IPS-18c (cell line): ENCODE measurements at regions not wholly inside any gene's neighbourhood (a gene's known extent, or its start where the extent isn't known, plus 50 kb on each side); places are given as distances from the start of the nearest gene placed in this dataset.
"Not testable (repeated sequence)": the region's sequence is repeated elsewhere in the genome, so short reads cannot be mapped to it uniquely, and the experiment has no call there.

Experiments
- H3K4me3 ChIP-seq: 2 replicates; pipeline ENCODE4 v1.7.0; 2013; ENCODE audit warnings: low read depth, mild to moderate bottlenecking, low read length, moderate library complexity; ENCODE audit not compliant: insufficient read depth
- H3K9me3 ChIP-seq: one replicate; pipeline ENCODE4 v1.6.1; 2013; ENCODE audit warnings: mild to moderate bottlenecking, low read length, moderate library complexity; ENCODE audit not compliant: control insufficient read depth, insufficient read depth

DNA sequence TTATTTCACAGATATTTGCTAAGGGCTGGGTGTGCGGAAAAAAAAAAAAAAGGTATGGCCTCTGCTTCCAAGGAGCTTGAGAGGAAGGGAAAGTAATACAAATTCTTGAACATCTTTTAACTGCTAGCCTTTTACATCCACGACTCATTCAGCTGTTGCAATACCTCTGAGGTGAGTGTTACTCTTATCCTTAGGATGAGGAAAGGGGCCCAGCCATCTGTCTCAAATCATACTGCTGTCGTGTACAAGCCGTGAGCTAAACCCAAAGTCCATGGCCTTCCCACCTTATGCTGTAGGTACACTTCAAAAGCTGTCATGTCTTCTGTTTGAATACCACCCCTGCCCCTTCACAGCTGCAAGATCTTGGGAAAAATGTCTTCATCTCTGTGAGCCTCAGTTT, 146.8 kb downstream of the KCNRG start:
- no peaks in the 10 kb centered on the region for H3K9me3 ChIP-seq
- H3K4me3 ChIP-seq, result no peak overlapping the region

DNA sequence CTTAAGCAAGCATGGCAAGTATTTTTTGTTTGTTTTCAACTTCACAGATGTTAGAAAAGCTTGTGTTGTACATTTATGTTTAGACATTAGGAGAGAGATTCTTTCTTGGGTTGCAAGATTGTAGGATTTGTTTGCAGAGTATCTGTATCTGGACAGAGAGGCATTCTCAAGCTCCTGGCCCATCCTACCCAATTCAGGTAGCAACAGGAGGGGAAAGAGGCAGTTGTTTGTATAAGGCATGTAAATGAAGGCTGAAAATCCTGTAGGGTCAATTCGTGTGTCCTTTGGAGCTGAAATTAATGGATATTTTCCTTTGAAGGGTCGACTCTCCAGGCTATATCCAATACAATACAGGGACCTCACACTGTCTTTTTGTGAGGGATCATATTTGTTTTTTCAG, 147.3 kb downstream of the KCNRG start:
- Histone ChIP-seq H3K4me3 (no peak overlapping the region), H3K9me3 (no peaks in the 10 kb centered on the region)

DNA sequence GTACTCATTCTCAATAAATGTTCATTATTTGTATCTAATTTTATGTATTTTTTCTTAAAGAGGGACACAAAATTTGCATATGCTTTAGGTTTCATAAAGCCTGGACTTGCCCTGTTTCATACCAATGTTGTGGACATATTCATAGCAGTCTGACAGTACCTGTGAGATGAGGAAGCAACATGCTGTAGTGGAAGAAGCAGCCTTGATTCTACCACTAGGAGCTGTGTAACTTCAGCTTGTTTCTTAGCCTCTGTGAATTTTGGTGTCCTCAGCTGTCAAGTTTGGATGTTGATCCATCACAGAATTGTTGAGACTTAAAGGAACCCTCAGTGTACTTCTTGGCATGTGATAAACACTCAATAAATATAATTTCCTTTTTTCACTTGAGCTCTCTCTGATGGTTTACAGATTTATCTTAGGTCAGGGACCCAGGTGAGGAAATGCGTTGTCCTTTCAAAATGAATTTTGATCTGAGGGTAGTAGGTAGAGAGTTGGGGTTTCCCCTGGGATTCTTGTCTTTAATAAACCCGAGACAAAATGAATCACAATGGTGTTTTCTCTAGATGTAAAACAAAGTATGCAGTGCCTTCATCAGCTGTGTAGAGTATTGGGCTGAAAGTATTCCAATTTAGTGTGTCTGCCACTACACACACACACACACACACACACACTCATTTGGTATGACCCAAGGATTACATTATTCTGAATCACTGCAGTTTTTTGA, 152.1 kb downstream of the KCNRG start:
- Histone ChIP-seq H3K9me3 (no peaks in the 10 kb centered on the region), H3K4me3 (no peak overlapping the region)

DNA sequence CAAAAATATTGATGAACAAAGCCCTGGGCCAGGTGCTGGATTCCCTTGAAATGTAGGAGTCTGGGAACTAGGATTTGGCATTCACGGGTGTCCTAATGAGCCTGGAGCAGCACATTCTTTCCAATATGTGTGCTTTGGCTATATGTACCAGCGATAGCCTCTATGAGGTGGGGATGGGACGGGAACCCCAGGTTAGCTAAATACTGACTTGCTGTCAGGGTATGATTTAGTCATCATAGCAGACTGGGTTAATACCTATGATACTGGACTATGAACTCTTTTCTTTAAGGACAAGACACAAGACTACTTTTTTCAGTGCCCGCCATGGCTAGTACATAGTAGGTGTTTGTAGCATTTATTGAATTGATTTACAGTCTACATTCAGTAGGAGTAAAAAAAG, 152.7 kb downstream of the KCNRG start:
- Histone ChIP-seq H3K4me3 (no peak overlapping the region), H3K9me3 (no peaks in the 10 kb centered on the region)

DNA sequence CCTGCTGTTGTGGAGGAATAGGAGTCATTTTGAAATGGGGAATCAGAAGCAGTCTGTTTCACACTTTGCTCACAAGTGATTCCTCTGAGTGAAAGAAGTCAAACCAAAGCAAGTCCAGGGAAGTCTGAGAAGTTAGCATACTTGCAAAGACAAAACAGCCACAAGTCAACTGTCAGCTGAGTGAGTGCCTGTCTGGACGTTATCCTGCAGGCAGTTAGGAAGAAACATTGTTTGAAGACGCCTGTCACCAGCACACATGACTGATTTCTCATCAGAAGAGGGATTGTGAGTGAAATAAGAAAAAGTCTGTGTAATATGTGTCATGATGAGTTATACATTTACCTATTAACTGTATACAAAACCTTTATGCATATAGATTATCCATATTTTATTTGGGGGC, 153.5 kb downstream of the KCNRG start:
- Histone ChIP-seq H3K4me3 (no peak overlapping the region), H3K9me3 (no peaks in the 10 kb centered on the region)

DNA sequence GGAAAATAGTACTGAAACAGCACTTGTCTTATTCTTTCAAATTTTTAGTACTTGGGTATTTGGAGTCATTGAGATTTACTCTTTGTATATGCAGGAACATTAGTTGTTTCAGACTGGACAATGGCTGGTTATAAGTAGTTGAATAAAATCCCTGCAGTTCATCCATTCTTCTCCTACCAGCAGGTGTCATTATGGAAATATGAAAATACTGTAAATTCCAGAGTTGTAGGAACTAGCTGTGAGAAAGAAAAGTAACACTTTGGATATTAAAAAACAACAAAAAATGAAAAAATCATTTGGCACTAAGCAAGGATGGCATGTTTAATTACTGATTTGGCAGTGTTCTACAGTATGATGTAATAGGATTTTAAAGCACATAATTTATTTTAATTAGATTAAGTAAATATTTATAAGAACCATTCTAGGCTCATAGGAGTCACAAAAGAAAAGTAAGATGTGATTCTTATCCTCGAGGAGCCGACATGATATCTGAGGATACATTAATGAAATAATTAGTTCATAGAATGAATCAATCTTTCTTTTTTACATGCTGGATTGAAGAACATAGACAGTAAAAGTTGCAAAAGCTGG, 155.3 kb downstream of the KCNRG start:
- H3K4me3 ChIP-seq, result no peak overlapping the region

DNA sequence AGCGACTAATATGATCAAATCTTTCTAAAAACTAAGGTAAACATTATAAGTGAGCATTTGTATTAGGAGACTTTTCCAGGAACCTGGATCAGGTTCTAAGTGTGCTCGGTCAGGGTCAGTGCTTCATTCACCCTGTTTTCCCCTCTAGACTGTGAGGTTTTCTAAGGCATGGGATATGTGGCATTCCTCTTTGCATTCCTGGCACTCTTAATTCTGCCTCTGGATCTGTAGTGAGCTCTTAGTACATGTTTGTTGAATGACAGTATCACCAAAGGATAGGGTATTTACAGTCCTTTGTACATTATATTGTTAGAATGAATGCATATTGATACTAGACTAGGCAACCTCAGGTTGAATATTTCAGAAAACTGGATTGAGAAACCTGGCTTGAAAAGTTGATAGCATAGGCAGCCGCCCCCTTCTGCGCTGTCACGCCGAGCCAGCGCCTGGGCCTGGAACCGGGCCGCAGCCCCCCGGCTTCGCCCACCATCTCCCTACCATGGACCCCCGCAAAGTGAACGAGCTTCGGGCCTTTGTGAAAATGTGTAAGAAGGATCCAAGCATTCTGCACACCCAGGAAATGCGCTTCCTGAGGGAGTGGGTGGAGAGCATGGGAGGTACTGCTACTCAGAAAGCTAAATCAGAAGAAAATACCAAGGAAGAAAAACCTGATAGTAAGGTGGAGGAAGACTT, 156.5 kb downstream of the KCNRG start:
- no peak overlapping the region for H3K4me3 ChIP-seq
- H3K9me3 ChIP-seq, result no peaks in the 10 kb centered on the region

More for the DNA sequence above, 155.3 kb downstream of the KCNRG start:
- H3K9me3 ChIP-seq, result no peaks in the 10 kb centered on the region

DNA sequence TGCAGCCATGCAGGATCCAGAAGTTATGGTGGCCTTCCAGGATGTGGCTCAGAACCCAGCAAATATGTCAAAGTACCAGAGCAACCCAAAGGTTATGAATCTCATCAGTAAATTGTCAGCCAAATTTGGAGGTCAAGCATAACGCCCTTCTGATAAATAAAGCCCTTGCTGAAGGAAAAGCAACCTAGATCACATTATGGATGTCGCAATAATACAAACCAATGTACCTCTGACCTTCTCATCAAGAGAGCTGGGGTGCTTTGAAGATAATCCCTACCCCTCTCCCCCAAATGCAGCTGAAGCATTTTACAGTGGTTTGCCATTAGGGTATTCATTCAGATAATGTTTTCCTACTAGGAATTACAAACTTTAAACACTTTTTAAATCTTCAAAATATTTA, 157.8 kb downstream of the KCNRG start:
- H3K9me3 ChIP-seq, H3K4me3 ChIP-seq: not testable (repeated sequence)

DNA sequence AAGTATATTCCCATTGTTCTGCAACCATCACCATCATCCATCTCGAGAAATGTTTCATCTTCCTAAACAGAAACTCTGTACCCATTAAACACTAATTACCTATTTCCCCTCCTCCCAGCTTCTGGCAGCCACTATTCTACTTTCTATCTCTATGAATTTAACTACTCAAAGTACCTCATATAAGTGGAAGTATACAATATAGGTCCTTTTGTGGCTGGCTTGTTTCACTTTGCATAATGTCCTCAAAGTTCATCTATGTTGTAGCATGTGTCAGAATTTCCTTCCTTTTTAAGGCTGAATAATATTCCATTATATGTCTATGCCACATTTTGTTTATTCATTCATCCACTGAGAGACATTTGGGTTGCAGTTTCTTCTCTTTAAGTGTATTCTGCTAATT, 159.4 kb downstream of the KCNRG start:
- Histone ChIP-seq H3K4me3 (no peak overlapping the region), H3K9me3 (no peaks in the 10 kb centered on the region)

DNA sequence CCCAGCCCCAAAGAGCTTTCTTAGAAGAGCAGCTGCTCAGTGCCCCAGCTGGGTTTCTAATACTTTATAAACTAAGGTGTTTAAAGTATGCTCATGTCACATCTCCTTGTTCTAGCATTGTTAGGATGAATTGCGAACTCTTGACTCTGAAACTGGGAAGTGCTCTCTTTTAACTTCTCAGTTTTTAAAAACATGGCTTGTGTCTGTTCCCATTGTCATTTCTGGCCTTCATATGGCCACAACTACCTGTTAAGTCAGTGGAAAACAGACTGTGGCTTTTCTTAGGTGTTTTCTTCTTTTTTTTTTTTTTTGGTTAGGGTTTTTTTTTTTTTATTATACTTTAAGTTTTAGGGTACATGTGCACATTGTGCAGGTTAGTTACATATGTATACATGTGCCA, 164.7 kb downstream of the KCNRG start:
- no peaks in the 10 kb centered on the region for H3K9me3 ChIP-seq
- H3K4me3 ChIP-seq, result no peak overlapping the region; the same call in 1 of the 2 replicates

DNA sequence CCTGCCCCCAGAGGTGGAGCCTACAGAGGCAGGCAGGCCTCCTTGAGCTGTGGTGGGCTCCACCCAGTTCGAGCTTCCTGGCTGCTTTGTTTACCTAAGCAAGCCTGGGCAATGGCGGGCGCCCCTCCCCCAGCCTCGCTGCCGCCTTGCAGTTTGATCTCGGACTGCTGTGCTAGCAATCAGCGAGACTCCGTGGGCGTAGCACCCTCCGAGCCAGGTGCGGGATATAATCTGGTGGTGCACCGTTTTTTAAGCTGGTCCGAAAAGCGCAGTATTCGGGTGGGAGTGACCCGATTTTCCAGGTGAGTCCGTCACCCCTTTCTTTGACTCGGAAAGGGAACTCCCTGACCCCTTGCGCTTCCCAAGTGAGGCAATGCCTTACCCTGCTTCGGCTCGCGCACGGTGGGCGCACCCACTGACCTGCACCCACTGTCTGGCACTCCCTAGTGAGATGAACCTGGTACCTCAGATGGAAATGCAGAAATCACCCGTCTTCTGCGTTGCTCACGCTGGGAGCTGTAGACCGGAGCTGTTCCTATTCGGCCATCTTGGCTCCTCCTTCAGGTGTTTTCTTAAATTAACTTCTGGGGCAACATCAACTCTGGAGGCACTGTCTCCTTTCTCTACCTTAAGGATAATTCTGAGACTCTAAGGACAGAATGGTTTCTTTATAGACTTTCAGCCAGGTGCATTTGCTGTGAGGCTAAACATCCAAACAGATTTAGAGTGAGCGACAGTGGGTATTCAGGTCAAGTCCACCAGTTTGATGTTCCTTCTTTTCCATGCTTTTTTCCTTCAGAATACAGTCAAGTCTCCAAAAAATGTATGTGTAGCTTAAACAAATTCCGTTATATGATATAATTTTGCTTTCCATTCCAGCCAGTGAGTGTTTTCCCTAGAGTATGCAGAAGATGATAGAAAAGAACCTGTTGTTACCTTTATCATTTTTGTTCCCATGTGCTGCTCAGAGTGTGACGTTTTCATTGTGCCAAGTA, 170.8 kb downstream of the KCNRG start:
- H3K9me3 ChIP-seq, H3K4me3 ChIP-seq: not testable (repeated sequence)

DNA sequence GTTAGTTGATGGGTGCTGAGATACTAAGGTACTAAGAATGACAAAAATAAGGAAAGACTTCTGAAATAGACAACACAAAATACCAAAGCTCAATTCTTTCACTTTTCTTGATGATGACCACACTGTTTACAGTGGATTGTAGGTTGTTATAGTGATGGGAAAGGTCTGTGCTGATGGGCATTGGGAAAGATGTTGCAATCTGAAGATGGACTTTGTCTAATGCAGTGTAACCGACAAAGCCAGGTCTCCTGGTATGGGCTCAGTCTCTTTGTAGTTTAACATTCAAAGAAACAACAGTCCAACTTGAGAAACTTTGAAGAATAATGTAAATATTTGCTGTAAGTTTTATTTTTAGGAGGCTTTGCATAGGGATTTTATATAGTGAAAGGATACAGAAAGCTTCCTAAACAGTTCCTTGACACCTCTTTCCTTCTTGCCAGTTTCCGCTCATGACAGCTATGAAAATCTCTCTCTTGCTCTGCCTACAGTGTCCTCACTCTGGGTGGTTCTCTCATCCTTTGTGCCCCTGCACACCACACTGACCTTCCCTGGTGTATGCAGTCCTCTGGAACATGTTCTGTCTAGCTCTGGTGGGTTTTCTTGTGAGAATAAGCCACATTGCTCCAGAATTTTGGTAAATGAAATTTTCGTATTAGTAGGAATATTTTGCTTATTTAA, 172.2 kb downstream of the KCNRG start:
- peaks cover 2% of the 10 kb centered on the region for H3K9me3 ChIP-seq
- no peak overlapping the region for H3K4me3 ChIP-seq

DNA sequence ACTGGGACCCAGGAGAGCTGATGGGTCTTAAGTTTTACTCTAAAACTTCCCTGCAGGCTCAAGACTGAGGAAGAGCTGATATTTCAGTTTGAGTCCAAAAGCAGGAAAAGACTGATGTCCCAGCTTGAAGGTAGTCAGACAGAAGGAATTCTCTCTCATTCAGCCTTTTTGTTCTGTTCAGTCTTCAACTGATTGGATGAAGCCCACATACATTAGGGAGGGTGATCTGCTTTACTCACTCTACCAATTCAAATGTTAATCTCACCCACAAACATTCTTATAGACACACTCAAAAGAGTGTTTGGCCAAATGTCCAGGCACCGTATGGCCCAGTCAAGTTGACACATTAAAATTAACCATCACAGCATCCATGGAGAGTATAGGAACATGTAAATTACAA, 173.5 kb downstream of the KCNRG start:
- Histone ChIP-seq H3K4me3 (no peak overlapping the region), H3K9me3 (peaks cover 2% of the 10 kb centered on the region)

DNA sequence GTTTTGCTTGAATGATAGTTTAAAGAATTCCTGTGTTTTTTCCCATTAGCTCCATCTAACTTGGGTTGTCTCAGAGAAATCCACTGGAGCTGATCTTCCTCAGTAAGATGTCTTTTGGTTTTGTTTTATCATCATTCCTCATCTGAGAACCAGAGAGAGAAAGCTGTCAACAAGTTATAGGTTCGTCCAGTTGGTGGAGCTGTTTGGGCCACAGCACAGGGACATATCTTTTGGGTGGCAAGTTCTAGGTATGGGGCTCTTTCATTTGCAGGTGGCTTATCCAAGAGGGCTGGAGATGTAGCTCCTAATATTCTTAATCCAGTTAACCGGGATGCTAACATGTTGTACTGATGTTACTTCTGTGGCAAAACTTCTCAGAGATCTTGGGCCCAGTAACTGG, 174.2 kb downstream of the KCNRG start:
- Histone ChIP-seq H3K4me3 (no peak overlapping the region), H3K9me3 (peaks cover 2% of the 10 kb centered on the region)

DNA sequence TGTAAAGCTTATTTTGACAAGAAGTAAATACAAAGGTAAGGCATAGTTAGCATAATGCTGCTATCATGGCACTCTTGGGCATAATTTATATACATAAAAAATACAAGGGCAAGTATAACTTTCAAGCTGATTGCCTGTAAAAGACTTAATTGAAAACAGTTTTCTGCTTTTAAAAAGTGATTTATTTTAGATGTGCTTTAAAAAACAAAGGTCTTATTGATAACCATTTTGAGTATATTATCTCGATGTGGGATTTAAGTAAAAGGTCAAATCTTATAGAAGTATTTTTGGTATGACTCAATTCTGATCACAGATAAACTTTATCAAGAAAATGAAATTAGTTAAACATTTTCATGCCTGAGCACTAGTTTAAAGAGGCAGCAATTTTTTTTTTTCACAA, 175.8 kb downstream of the KCNRG start:
- H3K4me3 ChIP-seq, result no peak overlapping the region
- peaks cover 2% of the 10 kb centered on the region for H3K9me3 ChIP-seq

DNA sequence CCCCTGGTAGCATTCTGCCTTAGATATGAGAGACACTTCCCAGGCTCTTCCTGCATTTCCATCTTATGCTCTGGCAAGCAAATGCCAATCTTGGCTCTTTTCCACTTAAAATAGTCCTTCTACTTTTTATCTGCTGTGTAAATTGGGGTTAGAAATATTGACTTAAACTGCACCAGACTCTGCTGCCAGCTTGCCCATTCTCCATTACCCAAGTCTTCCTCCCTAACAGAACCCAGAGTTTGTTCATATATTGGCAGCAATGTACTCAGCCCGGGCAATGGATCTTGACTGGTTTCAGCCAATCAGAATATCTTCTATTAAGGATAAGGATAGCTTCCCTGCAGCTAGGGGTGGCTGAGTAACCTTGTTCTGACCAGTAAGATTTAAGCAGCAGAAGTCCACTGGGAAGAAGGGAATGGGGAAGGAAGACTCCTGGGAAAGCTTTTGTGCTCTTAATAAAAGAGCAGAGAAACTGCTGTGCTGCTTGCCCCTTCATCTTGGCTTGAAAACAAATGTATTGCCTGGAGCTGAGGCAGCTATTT, 177.1 kb downstream of the KCNRG start:
- Histone ChIP-seq H3K4me3 (no peak overlapping the region), H3K9me3 (no peaks in the 10 kb centered on the region)

DNA sequence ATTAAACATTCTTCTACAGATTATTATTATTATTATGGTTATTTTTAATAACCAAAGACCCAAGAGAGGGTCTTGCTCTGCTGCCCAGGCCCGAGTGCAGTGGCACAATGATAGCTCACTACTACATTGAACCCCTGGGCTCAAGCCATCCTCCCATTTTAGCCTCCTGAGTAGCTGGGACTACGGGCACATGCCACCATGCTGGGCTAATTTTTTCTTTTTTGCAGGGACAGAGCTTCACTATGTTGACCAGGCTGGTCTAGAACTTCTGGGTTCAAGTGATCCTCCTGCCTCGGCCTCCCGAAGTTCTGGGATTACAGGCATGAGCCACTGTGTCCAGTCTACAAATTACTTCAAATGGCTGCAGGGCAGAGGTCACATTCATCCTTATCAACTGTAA, 179.8 kb downstream of the KCNRG start:
- H3K9me3 ChIP-seq, result no peaks in the 10 kb centered on the region
- no peak overlapping the region for H3K4me3 ChIP-seq
